ENCODE measurements at regions not wholly inside any gene's neighbourhood (a gene's known extent, or its start where the extent isn't known, plus 50 kb on each side); places are given as distances from the start of the nearest gene placed in this dataset.

- no peak for DNase-seq
These were observed 365.3 kb upstream of the RNF32 start for GRCh38 chr7:156275292-156275691.

DNA sequence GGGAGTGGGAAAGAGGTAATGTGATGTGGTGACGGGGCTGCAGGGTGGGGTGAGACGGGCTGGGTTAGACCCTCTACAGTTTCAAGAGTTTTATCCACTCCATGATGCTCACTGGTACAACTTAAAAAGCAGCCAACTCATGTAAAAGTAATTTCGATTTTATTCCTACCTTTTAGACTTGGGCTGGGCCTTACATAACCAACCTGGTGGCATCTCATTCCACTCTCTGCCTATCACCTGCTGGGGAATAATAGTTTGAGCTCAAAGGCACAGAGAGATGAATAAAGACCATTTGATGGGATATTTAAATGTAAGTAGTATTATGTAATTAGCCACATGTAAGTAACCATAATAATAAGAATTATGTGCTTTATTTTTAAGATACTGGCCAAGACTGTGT, 366.0 kb upstream of the RNF32 start:
- no peak for DNase-seq

DNA sequence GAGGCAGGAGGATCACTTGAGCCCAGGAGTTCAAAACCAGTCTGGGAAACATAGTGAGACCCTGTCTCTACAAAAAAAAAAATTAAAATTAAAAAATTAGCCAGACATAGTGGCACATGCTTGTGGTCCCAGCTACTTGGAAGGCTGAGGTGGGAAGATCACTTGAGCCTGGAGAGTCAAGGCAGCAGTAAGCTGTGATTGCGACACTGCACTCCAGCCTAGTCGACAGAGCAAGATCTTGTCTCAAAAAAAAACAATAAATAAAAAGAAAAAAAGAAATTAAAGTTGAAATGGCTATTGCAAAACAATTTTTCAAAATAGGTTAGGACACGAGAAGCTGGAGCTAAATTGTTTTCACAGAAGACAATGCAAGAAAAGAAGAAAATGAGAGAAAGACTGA, 379.0 kb upstream of the RNF32 start:
- no peak for DNase-seq

DNA sequence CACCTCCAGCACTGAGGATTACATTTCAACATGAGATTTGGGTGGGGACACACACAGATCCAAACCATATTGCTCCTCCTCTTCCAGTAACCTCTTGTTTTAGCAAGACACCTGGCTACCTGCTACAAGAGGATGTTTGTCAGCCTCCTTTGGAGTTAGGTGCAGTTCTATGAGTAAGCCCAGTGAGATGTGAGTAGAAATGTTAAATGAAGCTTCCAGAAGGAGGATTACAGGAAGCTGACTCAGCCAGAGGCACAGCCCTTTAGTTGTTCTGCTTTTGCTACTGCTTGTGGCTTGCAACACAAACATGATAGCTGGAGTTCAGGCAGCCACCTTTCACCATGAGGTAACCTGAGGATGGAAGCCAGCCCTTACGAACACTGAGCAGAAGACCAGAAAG, 382.7 kb upstream of the RNF32 start:
- DNase-seq: no peak

- DNase-seq: no peak
These were observed 384.9 kb upstream of the RNF32 start for GRCh38 chr7:156255635-156256034.

- DNase-seq: no peak
These were observed 388.7 kb upstream of the RNF32 start for GRCh38 chr7:156251861-156252260.

- DNase-seq: no peak
These were observed 400.0 kb upstream of the RNF32 start for GRCh38 chr7:156240532-156240931.

GRCh38 chr7:156238366-156239133, 402.0 kb upstream of the RNF32 start:
- no peak for DNase-seq

DNA sequence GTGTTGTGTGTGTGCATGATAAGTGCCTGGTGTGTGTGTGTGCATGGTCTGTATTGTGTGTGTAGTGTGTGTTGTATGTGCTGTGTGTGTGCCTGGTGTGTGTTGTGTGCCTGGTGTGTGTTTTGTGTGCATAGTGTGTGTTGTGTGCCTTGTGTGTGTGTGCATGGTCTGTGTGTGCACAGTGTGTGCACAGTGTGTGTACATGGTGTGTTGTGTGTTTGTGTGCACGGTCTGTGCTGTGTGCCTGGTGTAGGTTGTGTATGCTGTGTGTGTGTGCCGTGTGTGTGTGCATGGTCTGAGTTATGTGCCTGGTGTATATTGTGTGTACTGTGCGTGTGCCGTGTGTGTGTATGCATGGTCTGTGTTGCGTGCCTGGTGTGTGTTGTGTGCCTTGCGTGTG, 403.0 kb upstream of the RNF32 start:
- no peak for DNase-seq

DNA sequence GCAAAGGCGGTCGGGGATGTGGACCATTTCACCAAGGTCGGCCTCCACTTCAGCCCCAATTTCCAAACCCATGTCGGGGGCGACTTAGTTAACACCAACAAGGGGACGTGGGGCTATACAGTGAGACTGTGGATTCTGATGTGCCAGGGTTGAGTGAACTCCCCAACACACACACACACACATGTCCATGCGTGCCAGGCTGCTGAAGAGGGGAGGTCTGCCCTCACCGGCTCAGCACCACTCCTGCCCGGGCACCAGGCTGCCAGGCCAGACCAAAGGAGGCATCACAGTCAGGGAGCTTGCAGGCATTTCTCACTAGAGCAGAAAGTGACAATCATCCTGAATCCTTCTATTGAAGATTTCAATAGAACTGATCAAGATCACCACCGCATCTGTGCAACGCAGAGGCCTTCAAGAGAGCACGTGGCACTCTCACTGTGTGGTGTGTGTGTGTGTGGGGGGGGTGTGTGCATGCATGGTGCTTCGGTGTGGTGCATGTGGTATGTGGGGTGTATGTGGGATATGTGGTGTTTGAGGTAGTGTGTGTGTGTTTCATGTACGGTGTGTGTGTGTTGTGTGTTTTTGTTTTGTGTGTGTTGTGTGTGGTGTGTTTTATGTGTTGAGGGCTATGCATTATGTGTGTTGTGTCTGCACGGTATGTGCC, 403.5 kb upstream of the RNF32 start:
- DNase-seq: no peak

- DNase-seq: no peak
These were observed 404.2 kb upstream of the RNF32 start for GRCh38 chr7:156236181-156236889.

- DNase-seq: no peak
These were observed 405.7 kb upstream of the RNF32 start for GRCh38 chr7:156234666-156235494.

DNA sequence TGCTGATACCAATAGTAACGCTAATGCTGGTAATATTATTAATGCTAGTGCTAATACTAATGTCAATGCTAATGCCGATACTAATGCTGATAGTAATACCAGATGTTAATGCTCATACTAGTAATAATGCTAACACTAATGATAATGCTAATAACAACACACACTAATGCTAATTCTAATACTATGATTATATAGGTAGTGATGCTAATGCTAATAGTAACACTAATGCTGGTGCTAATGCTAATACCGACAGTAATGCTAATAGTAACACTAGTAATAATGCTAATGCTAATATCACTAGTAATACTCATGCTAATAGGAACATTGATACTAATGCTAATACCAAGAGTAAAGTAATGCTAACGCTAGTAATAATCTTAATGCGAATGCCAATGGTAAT, 406.4 kb upstream of the RNF32 start:
- no peak for DNase-seq

DNA sequence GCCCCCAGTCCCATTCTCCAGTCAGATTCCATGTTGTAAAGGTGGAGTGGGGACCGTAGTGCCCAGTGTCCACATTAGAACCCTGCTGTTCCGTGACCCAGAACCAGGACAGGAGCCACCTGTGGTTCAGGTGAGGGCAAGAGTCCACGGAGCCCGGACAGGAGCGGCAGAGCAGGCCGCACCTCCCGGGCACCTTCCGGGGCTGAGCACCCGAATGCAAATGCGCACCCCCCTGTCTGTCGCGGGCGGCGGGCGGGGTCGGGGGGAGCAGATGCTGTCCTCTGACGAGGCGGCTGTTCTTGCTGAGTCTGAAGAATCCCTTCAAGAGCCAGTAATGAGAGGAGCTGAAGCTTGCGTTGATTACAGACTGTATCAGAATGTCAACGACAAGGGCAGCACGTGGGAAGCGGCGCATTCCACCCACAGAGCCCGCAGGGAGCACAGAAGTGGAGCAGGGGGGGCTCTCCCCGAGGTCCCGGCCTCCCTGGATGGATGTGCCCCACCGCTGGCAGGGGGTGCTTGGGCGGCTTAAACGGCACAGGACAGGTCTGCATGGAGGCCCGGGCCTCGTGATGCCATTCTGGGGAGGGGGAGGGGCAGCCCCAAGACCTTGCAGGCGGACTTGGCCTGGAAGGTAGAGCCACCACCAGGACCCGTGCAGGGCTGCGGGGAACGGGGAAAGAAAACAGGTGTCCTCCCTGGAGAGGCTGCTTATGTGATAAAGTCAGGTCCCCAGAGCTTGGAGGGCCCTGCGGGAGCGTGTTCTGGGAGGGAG, 407.5 kb upstream of the RNF32 start:
- no peak for DNase-seq

GRCh38 chr7:156230576-156230975, 410.0 kb upstream of the RNF32 start:
- DNase-seq: no peak

GRCh38 chr7:156224833-156225225, 412.6 kb upstream of the SHH start:
- DNase-seq: no peak

GRCh38 chr7:156223935-156224832, 411.9 kb upstream of the SHH start:
- no peak for DNase-seq

DNA sequence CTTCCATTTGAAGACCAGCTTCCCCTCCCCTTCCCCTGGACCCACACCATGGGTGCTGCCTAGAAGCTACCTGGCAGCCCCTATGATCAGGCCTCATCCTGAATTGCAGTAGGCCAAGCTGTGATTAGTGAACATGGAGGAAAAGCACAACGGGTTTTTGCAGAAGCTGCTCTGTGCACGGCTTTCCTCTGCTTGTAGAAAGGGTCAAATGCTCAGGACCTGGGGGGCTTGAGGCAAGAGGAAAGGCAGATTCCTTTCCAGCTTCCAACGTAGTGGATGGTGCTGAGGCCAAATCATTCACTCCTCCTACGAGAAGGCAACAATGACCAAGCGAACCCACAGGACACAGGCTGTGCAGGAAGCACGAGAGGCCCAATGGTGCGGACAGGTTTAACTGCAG, 410.3 kb upstream of the SHH start:
- DNase-seq: no peak

- no peak for DNase-seq
These were observed 409.9 kb upstream of the SHH start for GRCh38 chr7:156222151-156222550.

DNA sequence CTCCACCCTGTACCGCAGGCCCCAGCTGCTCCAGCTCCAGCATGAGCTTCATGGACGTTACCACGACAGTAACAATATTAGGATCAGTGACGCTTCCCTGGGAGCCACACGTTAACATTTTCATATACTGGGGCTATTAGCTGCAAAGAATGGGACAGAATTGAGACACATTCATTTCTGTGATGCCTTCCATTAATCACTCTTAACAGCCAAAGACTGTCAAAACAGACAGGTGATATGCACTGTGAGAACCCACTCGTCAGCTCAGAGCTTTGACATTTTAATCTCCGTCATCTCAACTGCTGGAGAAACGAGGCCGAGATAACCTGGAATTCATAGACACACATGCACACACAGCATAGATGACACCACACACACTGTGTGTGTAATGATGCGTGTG, 408.4 kb upstream of the SHH start:
- DNase-seq: no peak

- DNase-seq: no peak
These were observed 407.9 kb upstream of the SHH start for GRCh38 chr7:156220078-156220605.

Data from activated naive CD4-positive, alpha-beta T cell treated with anti-CD3 and anti-CD28 coated beads, Interleukin-2, amount 50 U/mL, for 16 hours (primary cell).